ENCODE measurements at regions not wholly inside any gene's neighbourhood (a gene's known extent, or its start where the extent isn't known, plus 50 kb on each side); places are given as distances from the start of the nearest gene placed in this dataset.

GRCh38 chr2:2732331-2733119 is 401.4 kb upstream of the MYT1L start:
- TF ChIP-seq CTCF (IDR thresholded peaks at IDR 0.05), result no peak
- no peak for DNase-seq (ENCODE audit: low spot score in 2 of 2)
- no peaks in the 10 kb centered on the region for H3K4me1 ChIP-seq
- H3K4me3 ChIP-seq, result no peak overlapping the region
- no peaks in the 10 kb centered on the region for H3K36me3 ChIP-seq
- H3K9me3 ChIP-seq, result no peaks in the 10 kb centered on the region
- no peak overlapping the region for H3K27ac ChIP-seq
- no peaks in the 10 kb centered on the region for H3K27me3 ChIP-seq
- intact Hi-C loops (cut with DNase I), result no loop called here

GRCh38 chr2:2731816-2732284 is 400.8 kb upstream of the MYT1L start:
- no peaks in the 10 kb centered on the region for H3K9me3 ChIP-seq
- DNase-seq (ENCODE audit: low spot score in 2 of 2), result no peak
- H3K4me3 ChIP-seq, result no peak overlapping the region
- H3K27ac ChIP-seq, result no peak overlapping the region
- no peaks in the 10 kb centered on the region for H3K36me3 ChIP-seq
- H3K4me1 ChIP-seq, result no peaks in the 10 kb centered on the region
- intact Hi-C loops (cut with DNase I), result no loop called here
- no peaks in the 10 kb centered on the region for H3K27me3 ChIP-seq
- no peak for TF ChIP-seq CTCF (IDR thresholded peaks at IDR 0.05)

GRCh38 chr2:2731101-2731815 is 400.2 kb upstream of the MYT1L start:
- no peak for DNase-seq (ENCODE audit: low spot score in 2 of 2)
- no peaks in the 10 kb centered on the region for H3K9me3 ChIP-seq
- H3K4me3 ChIP-seq, result no peak overlapping the region
- H3K27me3 ChIP-seq, result no peaks in the 10 kb centered on the region
- intact Hi-C loops (cut with DNase I), result no loop called here
- no peak for TF ChIP-seq CTCF (IDR thresholded peaks at IDR 0.05)
- no peaks in the 10 kb centered on the region for H3K4me1 ChIP-seq
- H3K36me3 ChIP-seq, result no peaks in the 10 kb centered on the region
- no peak overlapping the region for H3K27ac ChIP-seq

- intact Hi-C loops (cut with DNase I), result no loop called here
- H3K4me3 ChIP-seq, result no peak overlapping the region
- H3K27me3 ChIP-seq, result no peaks in the 10 kb centered on the region
- DNase-seq (ENCODE audit: low spot score in 2 of 2), result no peak
- H3K4me1 ChIP-seq, result no peaks in the 10 kb centered on the region
- H3K9me3 ChIP-seq, result no peaks in the 10 kb centered on the region
- no peak for TF ChIP-seq CTCF (IDR thresholded peaks at IDR 0.05)
- no peak overlapping the region for H3K27ac ChIP-seq
- no peaks in the 10 kb centered on the region for H3K36me3 ChIP-seq
These were observed 399.3 kb upstream of the MYT1L start for GRCh38 chr2:2730301-2730833.

GRCh38 chr2:2729246-2729645 is 398.2 kb upstream of the MYT1L start:
- DNase-seq (ENCODE audit: low spot score in 2 of 2), result no peak
- TF ChIP-seq CTCF (IDR thresholded peaks at IDR 0.05), result no peak
- Histone ChIP-seq H3K9me3 (no peaks in the 10 kb centered on the region), H3K4me1 (no peaks in the 10 kb centered on the region), H3K4me3 (no peak overlapping the region), H3K27me3 (no peaks in the 10 kb centered on the region), H3K36me3 (no peaks in the 10 kb centered on the region), H3K27ac (no peak overlapping the region)
- intact Hi-C loops (cut with DNase I), result no loop called here
